M059J (cell line): ENCODE measurements at regions not wholly inside any gene's neighbourhood (a gene's known extent, or its start where the extent isn't known, plus 50 kb on each side); places are given as distances from the start of the nearest gene placed in this dataset.
A peak's percentile ranks its signal among the peaks of the same experiment; 100 is the strongest.

Experiments used
- DNase-seq: peaks from one replicate; pipeline ENCODE4 v3.0.0-alpha.2; 2012; ENCODE audit warnings: low read depth

DNA sequence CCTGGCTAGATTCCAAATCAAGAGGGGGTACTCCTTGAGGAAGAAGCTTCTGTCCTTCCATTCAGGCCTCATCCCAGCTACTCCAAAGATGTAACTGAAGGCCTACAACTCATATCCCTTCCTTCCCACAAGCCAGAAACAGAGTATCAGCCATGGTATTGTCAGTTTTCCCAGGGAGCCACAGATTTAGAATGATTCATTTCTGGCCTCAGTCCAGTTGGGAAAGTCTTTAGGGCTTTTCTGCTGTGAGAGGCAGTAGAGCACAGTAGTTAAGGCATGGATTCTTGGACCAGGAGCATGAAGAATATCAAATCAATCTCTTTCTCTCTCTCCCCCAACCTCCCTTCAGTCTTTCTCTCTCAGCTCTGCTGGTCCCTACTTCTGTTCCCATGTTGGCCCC lies 505.0 kb downstream of the BCOR start:
- peak; percentile 44 for DNase-seq

DNA sequence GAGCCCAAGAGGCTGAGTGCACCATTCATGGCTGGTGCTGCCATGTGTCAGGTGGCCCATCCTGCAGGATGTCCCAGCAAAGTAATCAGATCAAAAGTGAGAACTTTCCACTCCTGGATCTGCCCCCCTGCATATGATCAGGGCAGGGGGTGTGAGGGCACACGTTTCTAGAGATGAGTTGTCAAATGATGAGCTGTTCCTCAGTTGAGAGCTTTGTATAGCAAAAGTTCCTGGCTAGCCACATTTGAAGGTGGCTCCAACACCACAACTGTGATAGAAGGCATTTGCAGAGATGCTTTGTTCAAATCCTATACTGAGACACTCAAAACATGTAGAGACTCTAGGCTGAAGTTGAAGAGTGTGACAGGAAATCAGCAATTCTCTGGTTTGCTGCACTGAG lies 501.8 kb downstream of the BCOR start:
- DNase-seq: no peak

DNA sequence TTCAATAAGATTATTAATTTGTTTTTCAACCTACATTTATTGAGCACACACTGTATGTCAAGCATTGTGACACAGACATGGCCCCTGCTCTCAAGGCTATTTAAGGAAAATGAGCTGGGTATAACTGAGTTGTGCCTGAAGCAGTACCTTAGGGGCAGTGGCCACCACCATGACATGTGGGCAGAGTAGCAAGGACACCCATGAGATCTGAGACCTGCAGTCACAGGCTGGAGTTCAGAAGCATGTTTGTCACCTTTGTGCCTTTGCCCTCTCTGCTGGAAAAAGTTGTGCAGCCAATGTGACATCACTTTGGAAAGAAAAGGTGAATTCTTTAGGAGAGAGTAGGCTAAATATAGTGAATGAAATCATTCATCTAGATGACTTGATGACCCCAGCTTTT lies 501.3 kb downstream of the BCOR start:
- DNase-seq: no peak

DNA sequence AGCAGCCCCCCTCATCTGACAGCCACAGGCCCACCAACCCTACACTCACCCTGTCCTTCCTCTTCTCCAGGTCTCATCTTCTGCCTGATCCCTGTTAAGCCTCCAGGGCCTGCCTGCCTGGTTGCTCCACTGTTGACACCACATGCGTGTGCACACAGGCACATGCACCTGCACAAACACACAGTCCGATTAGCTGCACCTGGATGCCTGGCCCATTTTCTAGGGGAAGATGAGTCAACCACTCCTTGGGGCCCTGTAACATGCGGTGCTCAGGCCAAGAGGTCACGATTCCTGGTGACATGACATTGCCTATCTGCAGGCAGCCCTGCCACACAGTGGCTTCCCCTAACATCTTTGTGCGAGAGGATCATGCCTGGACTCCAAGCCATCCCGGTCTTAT lies 498.4 kb downstream of the BCOR start:
- no peak for DNase-seq

DNA sequence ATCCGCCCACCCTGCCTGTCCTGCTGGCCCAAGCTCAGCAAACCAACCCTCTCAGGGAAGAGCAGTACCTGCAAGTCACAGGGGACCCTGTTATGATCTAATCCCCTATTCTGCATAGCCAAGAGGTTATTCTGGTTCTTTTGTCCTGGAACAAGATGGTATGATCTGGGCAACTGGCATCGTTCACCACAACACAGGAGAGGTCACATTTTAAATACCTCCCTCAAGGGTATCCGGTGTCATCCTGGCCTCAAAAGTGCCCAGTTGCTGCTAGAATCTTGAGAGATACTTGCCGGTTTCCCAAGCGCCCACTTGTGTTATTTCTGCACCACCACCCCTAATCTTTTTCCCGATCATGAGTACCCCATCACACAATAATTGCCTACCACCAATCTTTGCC lies 497.5 kb downstream of the BCOR start:
- no peak for DNase-seq

DNA sequence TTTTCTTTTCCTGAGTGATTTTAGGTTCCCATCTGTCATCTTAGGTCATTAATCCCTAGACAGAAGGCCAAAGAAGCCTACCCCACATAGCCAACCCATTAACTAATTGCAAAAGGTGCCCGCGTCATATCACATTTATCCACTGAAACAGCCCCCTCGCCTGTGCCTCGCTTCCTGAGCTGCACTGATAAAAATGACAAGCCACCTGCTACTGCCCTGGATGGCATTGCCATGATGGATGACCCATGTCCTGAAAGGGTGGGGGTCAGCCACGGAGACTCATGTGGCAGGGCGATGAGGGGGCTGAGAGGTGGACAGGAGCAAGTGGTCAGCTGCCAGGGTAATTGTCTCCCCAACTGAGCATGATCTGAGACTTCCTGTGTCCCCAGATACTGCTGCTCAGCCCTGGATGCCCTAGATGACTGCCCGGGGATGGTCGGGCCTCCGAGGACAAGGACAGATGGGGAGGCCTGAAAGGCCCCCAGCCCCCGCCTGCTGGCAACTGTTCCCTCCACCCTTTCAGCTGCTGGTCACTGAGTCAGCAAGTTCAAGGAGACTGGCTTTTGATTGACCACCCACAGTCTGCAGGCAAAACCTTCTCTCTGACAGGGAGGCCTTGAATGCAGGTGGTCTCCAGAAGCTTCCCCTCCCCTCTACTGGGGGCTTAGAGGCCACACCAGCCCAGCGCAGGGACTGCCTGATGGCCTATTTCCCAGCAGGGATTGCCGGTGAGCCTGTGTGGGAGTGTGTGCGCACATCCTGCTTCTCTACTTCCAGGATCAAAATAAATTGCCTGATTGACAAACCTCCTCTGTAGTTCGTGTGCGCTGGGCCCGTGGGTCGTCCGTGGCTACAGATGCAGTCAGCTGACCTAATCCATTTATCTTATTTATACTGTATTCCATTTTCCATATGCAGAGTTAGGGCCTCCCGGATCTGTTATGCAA lies 496.3 kb downstream of the BCOR start:
- no peak for DNase-seq

DNA sequence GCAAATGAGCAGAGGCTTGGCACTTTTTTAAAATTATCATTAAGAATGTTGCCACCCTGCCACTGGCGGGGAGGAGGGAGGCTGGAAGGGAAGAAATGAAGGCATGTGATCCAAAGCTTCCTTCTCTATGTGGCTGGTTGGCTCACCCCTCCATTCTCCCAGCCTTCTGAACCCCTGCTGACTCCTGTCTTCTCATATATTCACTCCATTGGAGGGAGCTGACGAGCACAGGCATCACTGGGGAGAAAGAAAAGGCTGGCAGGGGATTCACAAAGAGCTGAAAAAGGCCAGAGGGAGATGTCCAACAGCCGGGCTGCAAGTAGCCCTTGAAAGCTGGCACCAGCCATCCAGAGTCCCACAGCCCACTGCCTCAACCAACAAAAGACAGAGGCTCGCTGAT lies 495.6 kb downstream of the BCOR start:
- peak; percentile 2 for DNase-seq

DNA sequence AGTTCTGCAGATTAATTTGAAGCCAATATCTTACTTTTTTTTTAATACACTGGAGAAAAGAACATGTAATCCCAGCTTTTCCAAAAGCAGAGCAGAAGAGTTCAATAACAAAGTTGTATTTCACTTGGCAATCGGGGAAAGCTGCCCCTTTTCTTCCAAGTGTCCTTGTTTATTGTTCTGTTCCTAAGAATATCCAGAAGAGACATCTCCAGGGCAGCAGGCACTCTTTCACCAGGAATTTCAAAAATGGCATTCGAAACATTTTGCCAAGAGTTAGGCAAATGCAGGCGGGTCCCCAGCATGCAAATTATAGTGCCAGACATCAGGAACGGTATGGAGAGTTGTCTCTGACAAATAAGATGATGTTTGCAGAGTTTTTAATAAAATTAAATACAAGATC lies 494.5 kb downstream of the BCOR start:
- DNase-seq: no peak

DNA sequence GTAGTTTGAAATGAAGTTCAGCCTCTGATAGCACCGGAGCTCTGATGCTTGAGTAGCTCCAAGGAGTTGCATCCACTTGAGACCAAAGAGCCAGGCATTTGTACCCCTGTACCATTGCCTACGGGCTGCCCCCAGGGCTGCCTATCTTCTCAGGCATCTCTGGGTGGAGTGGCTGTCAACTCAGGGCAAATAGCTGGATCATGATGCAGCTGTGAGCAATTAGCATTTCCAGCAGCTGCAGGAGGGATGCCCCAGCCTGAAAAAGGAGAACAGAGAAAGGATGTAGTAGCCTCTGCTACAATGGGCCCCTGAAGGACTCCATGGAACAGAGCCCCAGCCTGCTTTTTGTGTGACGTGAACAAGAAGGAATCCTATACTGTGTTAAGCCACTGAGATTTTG lies 492.6 kb downstream of the BCOR start:
- no peak for DNase-seq

DNA sequence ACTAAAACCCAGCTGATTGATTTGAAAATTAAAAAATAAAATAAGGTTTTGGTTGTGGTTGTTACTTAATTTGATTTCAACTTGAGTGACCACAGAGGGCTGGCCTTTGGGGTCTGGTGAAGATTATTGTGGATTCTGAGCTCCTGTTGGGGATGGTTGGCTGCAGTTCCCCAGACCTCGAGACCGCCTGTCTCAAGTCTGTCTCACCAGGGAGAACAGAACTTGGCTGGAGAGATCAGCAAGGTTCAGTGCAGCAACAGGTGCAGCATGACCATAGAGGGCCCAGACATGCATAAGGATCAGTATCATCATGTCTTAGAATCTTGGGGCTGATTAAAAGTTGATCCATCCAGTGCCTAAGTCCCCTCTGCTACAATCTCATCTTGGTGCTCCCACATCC lies 491.9 kb downstream of the BCOR start:
- no peak for DNase-seq

DNA sequence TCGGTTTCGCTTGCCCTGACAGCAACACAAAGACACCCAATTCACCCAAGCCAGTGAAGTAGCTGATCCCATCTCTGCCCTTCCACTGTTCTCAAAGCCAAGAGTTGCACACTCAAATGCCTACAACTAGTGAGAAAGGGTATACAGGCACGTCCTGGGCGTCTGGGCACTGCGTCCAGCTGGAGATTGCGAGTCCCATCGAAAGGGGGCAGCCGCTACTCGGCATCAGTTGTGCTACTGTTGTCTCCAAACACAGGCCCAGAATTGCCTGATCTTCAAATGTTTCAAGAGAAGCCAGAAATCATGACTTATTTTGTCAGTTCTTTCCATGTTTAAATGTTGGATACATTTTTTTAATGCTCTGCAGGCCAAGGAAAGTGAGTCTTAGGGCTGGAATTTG lies 487.8 kb downstream of the BCOR start:
- peak; percentile 30 for DNase-seq

DNA sequence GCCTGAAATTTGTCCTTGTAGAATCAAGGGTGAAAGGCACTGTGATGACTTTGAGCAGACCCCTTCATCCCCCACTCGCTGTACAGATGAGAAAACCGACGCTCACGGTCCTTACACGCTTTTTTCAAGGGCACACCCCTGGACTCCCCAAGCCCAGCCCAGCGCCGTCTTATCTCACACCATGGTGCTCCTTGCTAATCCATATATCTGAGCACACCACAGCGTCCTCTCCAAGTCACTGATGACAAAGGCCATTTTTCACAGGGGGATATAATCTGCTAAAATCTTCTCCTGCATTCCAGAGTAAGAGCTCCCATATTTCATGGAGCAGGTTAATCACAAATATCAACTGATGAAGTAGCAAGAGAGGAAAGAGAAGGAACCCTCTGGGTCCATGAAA lies 486.3 kb downstream of the BCOR start:
- DNase-seq: no peak

DNA sequence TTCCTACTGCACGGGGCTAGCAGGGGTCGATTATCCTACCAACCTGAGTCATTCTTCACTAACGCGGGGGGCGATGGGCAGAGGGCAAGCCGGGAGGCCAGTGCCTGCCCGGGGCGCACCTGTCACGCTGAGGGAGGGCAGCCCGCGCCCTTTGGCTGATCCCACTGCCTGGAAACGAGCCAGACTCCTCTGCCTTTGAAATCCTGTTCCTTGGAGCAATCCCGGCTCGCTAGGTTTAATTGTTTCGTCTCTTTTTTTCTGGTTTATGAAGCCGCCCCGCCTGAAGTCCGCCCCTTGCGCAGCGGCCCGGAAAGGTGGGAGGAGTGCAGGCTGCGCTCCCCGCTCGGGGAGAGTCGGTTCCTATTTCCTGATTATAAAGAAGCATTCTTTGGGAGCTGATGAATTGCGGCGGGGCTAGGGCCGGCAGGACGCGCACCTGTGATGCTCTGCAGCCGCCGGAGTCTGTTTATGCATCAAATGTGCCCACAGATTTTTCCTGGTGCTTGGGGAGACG lies 484.2 kb downstream of the BCOR start:
- DNase-seq: peak; percentile 51

DNA sequence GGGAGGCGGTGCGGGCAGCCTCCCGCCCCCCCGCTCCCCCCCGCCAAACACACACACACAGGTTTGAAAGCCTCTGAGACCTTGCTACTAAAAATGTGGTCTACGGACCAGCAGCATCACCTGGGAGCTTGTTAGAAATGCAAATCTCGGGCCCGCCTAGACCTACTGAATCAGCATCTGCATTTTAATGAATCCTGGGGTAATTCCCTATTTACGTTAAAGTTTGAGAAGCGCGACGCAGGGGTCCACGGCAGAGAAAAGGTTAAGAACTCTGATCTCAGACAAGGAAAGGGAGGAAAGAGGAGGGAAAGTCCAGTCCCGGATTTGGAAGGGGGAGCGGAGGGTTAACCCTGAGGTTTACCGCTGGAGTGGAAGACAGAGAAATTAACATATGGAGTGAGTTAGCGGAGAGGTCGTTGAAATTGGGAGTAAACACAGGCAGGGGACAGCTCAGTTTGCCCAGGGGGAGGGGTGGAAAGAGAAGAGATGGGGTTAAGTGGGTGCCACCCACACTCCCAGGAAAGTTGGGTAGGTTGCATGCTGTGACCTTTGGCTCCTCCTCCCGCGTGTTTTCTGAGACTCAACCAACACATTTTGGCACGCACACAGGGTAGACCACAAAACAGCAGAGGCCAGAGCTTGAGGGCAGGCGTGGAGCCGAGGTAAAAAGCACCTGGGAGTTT lies 483.6 kb downstream of the BCOR start:
- peak; percentile 40 for DNase-seq

DNA sequence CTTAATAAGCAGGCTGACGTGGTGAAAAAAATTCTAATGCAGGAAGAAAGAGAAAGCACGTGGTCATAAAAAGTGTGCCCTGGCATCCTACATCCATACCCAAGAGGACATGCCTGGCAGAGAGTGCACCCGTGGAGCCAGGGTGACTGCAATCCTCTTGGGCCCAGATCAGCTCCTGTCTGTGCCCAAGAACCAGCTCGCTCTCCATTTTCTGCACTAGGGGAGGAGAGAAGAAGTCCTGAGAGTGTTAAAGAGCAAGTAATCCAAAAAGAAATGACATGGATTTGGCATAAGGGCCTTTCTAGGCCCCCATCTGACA lies 483.1 kb downstream of the BCOR start:
- DNase-seq: no peak

DNA sequence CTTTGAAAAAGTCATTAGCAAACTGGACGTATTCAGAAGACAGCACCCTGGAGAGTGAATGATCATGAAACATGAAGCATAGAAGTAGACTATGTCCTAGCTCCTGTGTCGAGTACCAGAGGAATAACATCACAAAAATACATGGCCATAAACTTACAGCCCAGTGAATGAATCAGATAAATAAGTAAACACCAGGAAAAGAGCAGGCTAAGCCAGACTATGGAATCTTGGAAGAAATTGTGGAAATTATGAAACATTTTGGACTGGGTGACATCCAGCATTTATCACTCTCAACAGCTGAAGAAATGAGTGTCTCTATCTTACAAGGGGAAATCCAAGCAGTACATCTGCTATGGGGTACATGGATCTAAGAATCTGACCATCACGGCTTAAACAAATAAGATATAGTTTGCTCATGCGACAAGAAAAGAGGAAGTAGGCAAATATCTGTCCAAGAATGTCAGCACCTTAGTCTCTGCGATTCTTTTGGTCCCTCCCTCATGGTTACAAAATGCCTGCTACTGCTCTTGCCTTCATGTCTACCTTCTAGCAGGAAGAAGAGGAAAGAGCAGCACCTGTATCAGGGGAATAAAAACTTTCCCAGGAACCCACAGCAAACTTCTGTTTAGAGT lies 481.5 kb downstream of the BCOR start:
- DNase-seq: no peak

DNA sequence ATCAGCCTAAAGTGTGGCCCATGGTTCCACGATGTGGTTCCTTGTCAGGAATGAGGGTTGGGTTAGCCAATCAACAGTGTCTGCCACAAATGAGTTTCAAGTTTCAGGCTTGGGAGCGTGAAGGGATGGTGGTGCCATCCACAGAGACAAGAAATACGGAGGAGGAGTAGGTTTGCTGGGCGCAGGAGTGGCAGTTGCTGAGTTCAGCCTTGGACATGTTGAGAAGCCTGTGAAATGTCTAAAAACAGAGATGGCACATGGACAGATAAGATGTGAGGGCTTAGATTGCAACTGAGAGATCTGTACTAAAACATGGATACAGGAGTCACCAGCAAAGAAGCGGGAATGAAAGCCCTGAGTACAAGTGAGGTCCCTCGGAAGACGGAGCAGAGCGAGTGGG lies 481.0 kb downstream of the BCOR start:
- no peak for DNase-seq

DNA sequence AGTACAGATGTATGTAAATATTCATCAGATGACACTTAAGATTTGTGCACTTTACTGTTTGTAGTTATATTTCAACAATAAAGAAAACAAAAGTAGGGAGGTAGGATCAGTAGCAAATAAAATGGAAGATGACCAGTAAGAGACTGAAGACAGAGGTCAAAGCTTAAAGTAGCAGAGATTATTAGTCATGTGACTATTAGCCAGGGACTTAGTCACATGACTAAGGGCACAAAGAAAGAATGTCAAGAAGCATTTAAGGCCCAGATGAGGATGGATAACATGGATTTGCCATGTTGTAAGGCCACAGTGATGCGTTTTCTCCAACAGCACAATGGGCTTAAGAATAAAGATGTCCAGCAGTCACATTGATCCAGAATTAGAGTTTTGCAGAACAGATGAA lies 479.6 kb downstream of the BCOR start:
- no peak for DNase-seq

DNA sequence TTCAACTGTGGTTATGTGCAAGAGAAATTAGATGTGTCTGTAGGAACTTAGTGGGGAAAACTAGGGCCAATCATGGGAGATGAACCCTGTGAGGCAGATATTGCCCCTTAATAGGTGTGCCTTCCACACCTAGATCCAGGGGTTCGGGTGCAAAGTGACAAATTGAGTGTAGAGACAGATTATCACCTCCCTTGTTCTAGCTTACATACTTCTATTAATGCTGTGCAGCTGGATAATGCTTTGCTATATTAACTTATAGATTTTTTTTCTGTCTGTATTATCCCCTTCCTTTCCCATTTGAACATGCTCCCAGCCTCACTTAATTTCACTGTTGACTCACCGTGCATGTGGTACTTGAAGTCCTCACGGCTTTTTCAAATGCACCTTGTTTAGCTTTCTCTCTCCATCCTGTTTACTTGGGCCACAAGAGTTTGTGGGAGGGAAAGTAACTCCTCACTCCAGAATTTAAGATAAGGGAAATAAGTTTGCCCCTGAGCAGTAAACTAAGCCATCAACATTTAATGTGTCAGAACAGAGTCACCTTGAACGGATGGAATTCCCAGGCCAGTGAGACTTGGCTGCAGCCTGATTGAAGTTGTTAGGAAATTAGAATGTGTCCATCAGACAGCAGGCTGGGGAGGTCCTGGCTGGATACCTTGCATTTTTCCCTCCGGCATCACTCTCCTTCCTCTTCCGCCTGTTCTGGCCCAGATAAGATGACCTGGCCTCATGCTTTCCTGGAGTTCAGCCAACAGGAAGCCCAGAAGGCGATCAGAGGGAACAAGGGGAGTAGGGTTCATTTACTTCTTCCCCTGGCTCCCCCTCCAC lies 478.4 kb downstream of the BCOR start:
- peak; percentile 80 for DNase-seq

DNA sequence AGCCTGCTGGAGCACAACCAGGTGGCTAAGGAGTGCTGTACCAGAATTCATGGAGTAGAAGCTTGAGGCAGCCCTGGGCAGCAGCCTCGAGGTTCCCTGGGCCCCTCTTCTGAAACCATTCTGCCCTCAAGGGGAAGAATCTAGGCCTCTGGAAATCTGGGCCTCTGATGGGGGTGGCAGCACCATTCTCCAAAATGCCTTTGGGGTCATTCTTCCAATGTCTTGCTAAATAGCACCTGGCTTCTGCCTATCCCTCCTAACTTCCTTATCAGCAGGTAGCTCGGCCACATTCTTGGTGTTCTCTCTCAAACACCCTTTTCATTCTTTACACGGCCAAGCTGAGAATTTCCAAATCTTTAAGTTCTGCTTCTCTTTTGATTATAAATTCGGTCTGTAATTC lies 473.6 kb downstream of the BCOR start:
- no peak for DNase-seq

DNA sequence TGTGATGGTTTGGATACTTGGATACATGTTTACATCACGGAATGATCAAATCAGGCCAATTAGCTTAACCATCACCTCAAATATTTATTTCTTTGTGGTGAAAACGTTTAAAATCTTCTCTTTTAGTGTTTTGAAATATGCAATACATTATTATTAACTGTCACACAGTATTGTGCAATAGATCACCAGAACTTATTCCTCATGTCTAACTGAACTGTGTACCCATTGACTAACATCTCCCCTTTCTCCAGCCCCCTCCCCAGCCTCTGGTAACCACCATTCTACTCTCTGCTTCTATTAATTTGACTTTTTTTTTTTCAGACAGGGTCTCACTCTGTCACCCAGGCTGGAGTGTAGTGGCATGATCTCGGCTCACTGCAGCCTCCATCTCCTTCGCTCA lies 471.9 kb downstream of the BCOR start:
- DNase-seq: no peak

DNA sequence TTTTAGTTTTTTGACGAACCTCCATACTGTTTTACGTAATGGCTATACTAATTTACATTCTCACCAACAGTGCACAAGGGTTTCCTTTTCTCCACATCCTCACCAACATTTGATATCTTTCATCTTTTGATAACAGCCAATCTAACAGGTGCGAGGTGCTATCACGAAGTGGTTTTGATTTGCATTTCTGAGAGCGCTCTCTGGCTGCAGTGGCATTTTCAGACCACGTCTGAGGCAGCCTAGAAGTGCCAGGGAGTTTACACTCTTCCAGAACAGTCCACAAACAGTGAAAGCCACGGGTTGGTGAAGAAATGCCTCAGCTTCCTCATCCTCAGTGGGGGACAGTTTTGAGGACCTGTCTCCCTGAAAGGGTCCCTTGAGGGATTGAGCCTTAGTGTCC lies 471.0 kb downstream of the BCOR start:
- no peak for DNase-seq
